ENCODE measurements at regions not wholly inside any gene's neighbourhood (a gene's known extent, or its start where the extent isn't known, plus 50 kb on each side); places are given as distances from the start of the nearest gene placed in this dataset.

DNA sequence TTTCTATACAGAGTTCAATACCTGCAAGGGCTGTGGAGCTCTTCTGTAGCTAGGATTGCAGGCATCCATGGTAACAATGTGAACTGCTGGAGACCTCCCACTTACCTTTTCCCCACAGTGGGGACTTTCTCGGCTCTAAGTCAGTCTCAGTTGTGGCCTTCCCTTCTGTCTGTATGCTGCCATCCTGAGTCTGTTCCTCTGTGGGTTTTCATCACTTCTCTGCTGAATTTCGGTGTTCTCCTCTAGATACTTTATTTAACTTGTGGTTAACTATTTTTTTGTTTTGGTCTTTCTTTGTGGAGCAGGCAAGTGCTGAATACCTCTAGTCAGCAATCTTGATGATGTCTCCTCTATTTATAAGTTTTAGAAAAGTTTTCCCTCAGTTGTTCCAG, 647.2 kb upstream of the CDH2 start:
- DNase-seq (ENCODE audit: low read depth, low spot score) (no peak), FAIRE-seq (no peak)
- no peaks in the 10 kb centered on the region for H4K20me1 ChIP-seq (ENCODE audit: control insufficient read depth, extremely low read depth, insufficient read depth, low read length)
- H3K9me3 ChIP-seq (ENCODE audit: control insufficient read depth, low read depth, low read length), result no peaks in the 10 kb centered on the region
- no peaks in the 10 kb centered on the region for H3K79me2 ChIP-seq (ENCODE audit: control insufficient read depth, insufficient read depth, low read length)
- dilution Hi-C loops (cut with MboI; ENCODE audit: extremely low pct_ligation_motif_present, low sequenced_read_pairs), result no loop called here
- no peak overlapping the region for H3K4me3 ChIP-seq (ENCODE audit: control insufficient read depth in 2 of 3, extremely low read depth in 1 of 3, insufficient read depth in 2 of 3, low read depth in 1 of 3, low read length in 3 of 3)
- no peaks in the 10 kb centered on the region for H3K4me1 ChIP-seq (ENCODE audit: control insufficient read depth, extremely low read depth, insufficient read depth, low read length)
- H3K9me1 ChIP-seq (ENCODE audit: control insufficient read depth, extremely low read depth, insufficient read depth, low read length), result no peaks in the 10 kb centered on the region
- TF ChIP-seq, protein P1, sequence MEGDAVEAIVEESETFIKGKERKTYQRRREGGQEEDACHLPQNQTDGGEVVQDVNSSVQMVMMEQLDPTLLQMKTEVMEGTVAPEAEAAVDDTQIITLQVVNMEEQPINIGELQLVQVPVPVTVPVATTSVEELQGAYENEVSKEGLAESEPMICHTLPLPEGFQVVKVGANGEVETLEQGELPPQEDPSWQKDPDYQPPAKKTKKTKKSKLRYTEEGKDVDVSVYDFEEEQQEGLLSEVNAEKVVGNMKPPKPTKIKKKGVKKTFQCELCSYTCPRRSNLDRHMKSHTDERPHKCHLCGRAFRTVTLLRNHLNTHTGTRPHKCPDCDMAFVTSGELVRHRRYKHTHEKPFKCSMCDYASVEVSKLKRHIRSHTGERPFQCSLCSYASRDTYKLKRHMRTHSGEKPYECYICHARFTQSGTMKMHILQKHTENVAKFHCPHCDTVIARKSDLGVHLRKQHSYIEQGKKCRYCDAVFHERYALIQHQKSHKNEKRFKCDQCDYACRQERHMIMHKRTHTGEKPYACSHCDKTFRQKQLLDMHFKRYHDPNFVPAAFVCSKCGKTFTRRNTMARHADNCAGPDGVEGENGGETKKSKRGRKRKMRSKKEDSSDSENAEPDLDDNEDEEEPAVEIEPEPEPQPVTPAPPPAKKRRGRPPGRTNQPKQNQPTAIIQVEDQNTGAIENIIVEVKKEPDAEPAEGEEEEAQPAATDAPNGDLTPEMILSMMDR (optimal IDR thresholded peaks at IDR 0.05 in 1 of 3, IDR thresholded peaks at IDR 0.05 in 1 of 3, conservative IDR thresholded peaks at IDR 0.05 in 1 of 3; ENCODE audit: extremely low read depth in 1 of 3, insufficient read depth in 2 of 3, low read length in 3 of 3), result no peak
- no peak for TF ChIP-seq EZH2 (IDR thresholded peaks at IDR 0.05; ENCODE audit: low read length)
- H3K4me2 ChIP-seq (ENCODE audit: control insufficient read depth, extremely low read depth, insufficient read depth, low read depth, low read length), result no peak overlapping the region
- H3K9ac ChIP-seq (ENCODE audit: control insufficient read depth, extremely low read depth, insufficient read depth, low read length), result no peak overlapping the region
- no peak overlapping the region for H3K27ac ChIP-seq (ENCODE audit: control insufficient read depth, insufficient read depth, low read length)
- no peaks in the 10 kb centered on the region for H3K36me3 ChIP-seq (ENCODE audit: control insufficient read depth in 2 of 2, extremely low read depth in 1 of 2, insufficient read depth in 2 of 2, low read length in 2 of 2)
- H2AFZ ChIP-seq (ENCODE audit: control insufficient read depth, low read length), result no peak overlapping the region
- H3K27me3 ChIP-seq (ENCODE audit: control insufficient read depth, extremely low read depth, insufficient read depth, low read length), result no peaks in the 10 kb centered on the region

DNA sequence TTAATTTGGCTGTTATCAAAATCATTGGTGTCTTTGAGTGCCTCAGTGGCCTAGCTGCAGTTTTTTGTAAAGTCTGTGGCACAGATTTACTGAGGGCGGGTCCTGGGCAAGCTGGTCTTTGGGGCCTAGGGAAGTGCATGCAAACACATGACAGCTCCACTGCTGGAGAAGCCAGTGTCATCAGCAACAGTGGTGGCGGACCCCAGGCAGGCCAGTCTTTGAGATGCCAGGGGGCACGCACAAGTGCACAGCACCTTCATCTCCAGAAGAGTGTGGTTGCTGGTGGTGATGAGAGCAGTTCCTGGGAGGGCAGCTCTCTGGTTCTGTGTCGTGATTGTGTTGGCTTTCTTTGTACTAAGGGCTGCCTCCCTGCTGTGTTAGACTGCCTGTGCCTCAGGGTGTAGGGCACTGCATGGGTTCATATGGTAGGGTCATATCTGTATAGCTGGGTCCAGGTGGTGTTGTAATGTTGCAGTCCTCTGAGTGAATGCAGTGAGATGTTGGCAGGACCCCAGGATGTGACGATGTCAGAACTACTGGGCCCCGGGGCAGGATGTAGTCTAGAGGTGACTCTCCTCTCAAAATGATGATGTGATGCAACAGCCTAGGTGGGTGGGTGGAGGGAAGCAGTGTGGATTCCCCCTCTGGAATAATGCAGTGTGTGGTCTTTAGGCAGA, 646.7 kb upstream of the CDH2 start:
- DNase-seq (ENCODE audit: low read depth, low spot score) (no peak), FAIRE-seq (no peak)
- Histone ChIP-seq H3K9ac (ENCODE audit: control insufficient read depth, extremely low read depth, insufficient read depth, low read length) (no peak overlapping the region), H3K27ac (ENCODE audit: control insufficient read depth, insufficient read depth, low read length) (no peak overlapping the region), H3K79me2 (ENCODE audit: control insufficient read depth, insufficient read depth, low read length) (no peaks in the 10 kb centered on the region), H3K4me1 (ENCODE audit: control insufficient read depth, extremely low read depth, insufficient read depth, low read length) (no peaks in the 10 kb centered on the region), H3K9me1 (ENCODE audit: control insufficient read depth, extremely low read depth, insufficient read depth, low read length) (no peaks in the 10 kb centered on the region), H3K27me3 (ENCODE audit: control insufficient read depth, extremely low read depth, insufficient read depth, low read length) (no peaks in the 10 kb centered on the region), H2AFZ (ENCODE audit: control insufficient read depth, low read length) (no peak overlapping the region), H3K36me3 (ENCODE audit: control insufficient read depth in 2 of 2, extremely low read depth in 1 of 2, insufficient read depth in 2 of 2, low read length in 2 of 2) (no peaks in the 10 kb centered on the region), H3K4me3 (ENCODE audit: control insufficient read depth in 2 of 3, extremely low read depth in 1 of 3, insufficient read depth in 2 of 3, low read depth in 1 of 3, low read length in 3 of 3) (no peak overlapping the region), H3K9me3 (ENCODE audit: control insufficient read depth, low read depth, low read length) (no peaks in the 10 kb centered on the region), H4K20me1 (ENCODE audit: control insufficient read depth, extremely low read depth, insufficient read depth, low read length) (no peaks in the 10 kb centered on the region), H3K4me2 (ENCODE audit: control insufficient read depth, extremely low read depth, insufficient read depth, low read depth, low read length) (no peak overlapping the region)
- no peak for TF ChIP-seq EZH2 (IDR thresholded peaks at IDR 0.05; ENCODE audit: low read length)
- TF ChIP-seq, protein P1 (optimal IDR thresholded peaks at IDR 0.05 in 1 of 3, IDR thresholded peaks at IDR 0.05 in 1 of 3, conservative IDR thresholded peaks at IDR 0.05 in 1 of 3; ENCODE audit: extremely low read depth in 1 of 3, insufficient read depth in 2 of 3, low read length in 3 of 3), result no peak
- dilution Hi-C loops (cut with MboI; ENCODE audit: extremely low pct_ligation_motif_present, low sequenced_read_pairs), result no loop called here

Measured in keratinocyte (primary cell).